GM13976 (cell line): ENCODE measurements at regions not wholly inside any gene's neighbourhood (a gene's known extent, or its start where the extent isn't known, plus 50 kb on each side); places are given as distances from the start of the nearest gene placed in this dataset.

ENCODE experiments used
- DNase-seq: peaks from one replicate; pipeline ENCODE4 v3.0.0; 2012; ENCODE audit warnings: low spot score
- in situ Hi-C: fragments of 300-500 bp; cut with MboI; formaldehyde crosslinking; loops from one replicate; pipeline ENCODE4 v1.12.0; 2022; ENCODE audit warnings: low sequenced_read_pairs, mixed read lengths, inconsistent platforms; ENCODE audit not compliant: unreplicated experiment
- TF ChIP-seq, protein P1 (sequence below): IDR thresholded peaks from 2 replicates; pipeline ENCODE4 v1.5.1; 2012; ENCODE audit warnings: borderline replicate concordance, mild to moderate bottlenecking; ENCODE audit not compliant: insufficient read depth; ENCODE audit errors: extremely low read depth, missing control alignments, control extremely low read depth

- in situ Hi-C loops: no loop called here
Measured at GRCh38 chr4:129246145-129246544, 150.2 kb downstream of the C4orf33 start.

GRCh38 chr4:129246910-129247461 is 151.0 kb downstream of the C4orf33 start:
- in situ Hi-C loops: no loop called here
- TF ChIP-seq, protein P1, sequence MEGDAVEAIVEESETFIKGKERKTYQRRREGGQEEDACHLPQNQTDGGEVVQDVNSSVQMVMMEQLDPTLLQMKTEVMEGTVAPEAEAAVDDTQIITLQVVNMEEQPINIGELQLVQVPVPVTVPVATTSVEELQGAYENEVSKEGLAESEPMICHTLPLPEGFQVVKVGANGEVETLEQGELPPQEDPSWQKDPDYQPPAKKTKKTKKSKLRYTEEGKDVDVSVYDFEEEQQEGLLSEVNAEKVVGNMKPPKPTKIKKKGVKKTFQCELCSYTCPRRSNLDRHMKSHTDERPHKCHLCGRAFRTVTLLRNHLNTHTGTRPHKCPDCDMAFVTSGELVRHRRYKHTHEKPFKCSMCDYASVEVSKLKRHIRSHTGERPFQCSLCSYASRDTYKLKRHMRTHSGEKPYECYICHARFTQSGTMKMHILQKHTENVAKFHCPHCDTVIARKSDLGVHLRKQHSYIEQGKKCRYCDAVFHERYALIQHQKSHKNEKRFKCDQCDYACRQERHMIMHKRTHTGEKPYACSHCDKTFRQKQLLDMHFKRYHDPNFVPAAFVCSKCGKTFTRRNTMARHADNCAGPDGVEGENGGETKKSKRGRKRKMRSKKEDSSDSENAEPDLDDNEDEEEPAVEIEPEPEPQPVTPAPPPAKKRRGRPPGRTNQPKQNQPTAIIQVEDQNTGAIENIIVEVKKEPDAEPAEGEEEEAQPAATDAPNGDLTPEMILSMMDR: no peak
- DNase-seq: no peak

More at GRCh38 chr4:129246145-129246544, 150.2 kb downstream of the C4orf33 start:
- no peak for DNase-seq
- TF ChIP-seq, protein P1: no peak

GRCh38 chr4:129248621-129249020 is 152.7 kb downstream of the C4orf33 start:
- in situ Hi-C loops: no loop called here
- TF ChIP-seq, protein P1: no peak
- no peak for DNase-seq

DNA sequence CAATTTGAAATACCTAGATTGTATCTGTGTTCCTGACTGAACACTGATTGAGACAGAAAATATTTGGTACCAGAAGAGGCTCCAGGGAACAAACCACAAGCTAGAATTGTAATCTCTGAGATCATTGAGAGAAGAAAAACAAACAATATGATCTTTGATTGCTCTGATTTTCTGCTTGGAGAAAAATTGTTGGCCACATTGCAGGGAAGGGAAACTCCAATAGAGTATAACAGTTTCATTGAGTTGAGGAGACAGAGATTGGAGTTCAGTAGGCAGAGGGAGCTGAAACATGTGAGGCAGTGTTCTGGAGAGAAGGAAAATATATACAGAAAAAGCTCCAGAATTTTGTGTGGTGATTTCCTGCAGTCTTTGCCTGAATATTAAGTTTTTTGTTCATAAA is 158.2 kb downstream of the C4orf33 start:
- TF ChIP-seq, protein P1: no peak
- no peak for DNase-seq
- in situ Hi-C loops: no loop called here

- TF ChIP-seq, protein P1: no peak
- DNase-seq: no peak
- in situ Hi-C loops: no loop called here
Measured at GRCh38 chr4:129254526-129254925, 158.6 kb downstream of the C4orf33 start.

- in situ Hi-C loops: no loop called here
- TF ChIP-seq, protein P1: no peak
Measured at GRCh38 chr4:129261584-129261983, 165.6 kb downstream of the C4orf33 start.

GRCh38 chr4:129264008-129264657 is 168.2 kb downstream of the C4orf33 start:
- TF ChIP-seq, protein P1: no peak
- DNase-seq: peak; percentile 36
- in situ Hi-C loops: no loop called here

More at GRCh38 chr4:129261584-129261983, 165.6 kb downstream of the C4orf33 start:
- no peak for DNase-seq
